ENCODE measurements at regions not wholly inside any gene's neighbourhood (a gene's known extent, or its start where the extent isn't known, plus 50 kb on each side); places are given as distances from the start of the nearest gene placed in this dataset.

DNA sequence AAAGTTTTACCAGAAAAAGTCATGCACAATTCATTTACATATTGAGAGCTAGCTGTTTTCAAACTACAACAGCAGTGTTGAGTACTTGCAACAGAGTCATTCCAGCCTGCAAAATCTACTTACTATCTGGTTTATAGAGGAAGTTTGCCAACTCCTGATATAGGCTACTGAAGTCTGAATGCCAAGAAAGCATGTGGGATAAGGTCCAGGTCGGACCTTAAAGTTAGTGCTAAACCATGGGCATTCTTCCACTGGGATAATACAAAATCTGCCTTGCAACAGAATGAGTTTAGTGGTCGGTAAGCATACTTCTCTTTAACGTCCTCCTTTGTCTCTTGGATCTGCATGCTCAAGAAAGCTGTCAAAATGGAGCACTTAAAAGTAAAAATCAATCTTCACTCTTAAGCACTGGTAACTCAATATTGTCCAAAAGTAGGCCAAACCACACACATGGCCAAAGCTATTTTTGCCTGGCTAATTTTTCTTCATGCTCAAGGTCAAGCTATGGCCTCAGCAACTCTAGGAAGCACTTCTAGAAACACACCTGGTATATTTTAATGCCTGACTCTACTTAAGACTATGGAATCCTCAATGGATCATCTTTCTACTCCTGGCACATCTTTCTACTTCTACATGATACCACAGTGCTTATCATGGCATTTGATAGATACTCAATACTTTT, 364.9 kb upstream of the KITLG start:
- TF ChIP-seq POLR2AphosphoS5 (IDR thresholded peaks at IDR 0.05; ENCODE audit: low read depth, low read length) (no peak), POLR2A (IDR thresholded peaks at IDR 0.05; ENCODE audit: low read depth, low read length) (no peak)

Measured in GM12892 (cell line).